ENCODE measurements at regions not wholly inside any gene's neighbourhood (a gene's known extent, or its start where the extent isn't known, plus 50 kb on each side); places are given as distances from the start of the nearest gene placed in this dataset.

DNA sequence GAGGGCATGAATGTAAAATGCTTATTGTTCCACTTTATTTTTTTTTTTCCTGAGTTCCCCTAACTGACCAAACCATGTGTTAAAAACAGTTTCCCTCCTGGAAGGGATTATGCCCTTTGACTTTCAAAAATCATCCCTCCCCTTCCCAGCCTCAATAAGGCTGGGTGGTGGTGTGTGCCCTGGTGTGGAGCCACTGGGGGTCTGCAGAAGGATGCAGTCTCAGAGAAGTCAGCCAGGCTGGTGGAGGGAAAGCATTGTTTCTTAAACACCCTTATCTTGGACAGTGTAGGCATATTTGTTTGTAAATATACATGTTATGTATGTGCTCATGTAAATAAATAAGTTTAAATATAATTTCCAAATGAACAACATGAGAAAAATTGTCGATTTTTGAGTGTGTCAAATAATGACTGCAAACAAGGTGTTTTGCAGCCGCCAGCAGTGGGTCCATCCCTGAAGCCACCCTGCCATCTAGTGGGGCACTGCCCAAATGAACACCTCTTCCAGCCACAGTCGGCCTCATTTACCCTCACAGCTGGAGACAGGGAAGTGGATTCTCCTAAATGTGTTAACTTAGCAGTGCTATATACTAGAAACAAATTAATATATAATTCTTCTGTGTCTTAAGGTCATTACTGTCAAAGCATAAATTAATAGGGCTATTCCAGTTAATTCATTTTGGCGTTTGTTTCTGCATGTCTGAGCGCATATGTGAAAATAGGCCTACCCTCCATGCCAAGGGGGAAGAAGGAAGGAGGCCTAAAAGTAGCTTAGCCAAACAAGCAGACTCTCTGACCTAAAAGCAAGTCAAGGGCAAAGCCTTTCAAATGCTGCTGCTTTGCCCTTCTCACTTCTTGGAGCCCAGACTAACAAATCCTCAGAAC lies 209.6 kb upstream of the PIK3C3 start:
- dilution Hi-C loops (cut with MboI; ENCODE audit: extremely low pct_ligation_motif_present, low sequenced_read_pairs) = no loop called here
- Histone ChIP-seq H3K79me2 (ENCODE audit: control insufficient read depth, insufficient read depth, low read length) (no peaks in the 10 kb centered on the region), H3K9me1 (replicated peaks; ENCODE audit: control insufficient read depth, extremely low read depth, insufficient read depth, low read length) (no peaks in the 10 kb centered on the region), H3K36me3 (ENCODE audit: control insufficient read depth in 2 of 2, extremely low read depth in 1 of 2, insufficient read depth in 2 of 2, low read length in 2 of 2) (no peaks in the 10 kb centered on the region), H4K20me1 (replicated peaks; ENCODE audit: control insufficient read depth, extremely low read depth, insufficient read depth, low read length) (no peaks in the 10 kb centered on the region), H3K9ac (replicated peaks; ENCODE audit: extremely low read depth, insufficient read depth, low read length) (no peak overlapping the region), H3K4me2 (ENCODE audit: insufficient read depth, low read length) (peak overlapping the region; percentile 0), H3K27me3 (ENCODE audit: control insufficient read depth in 2 of 2, insufficient read depth in 2 of 2, low read length in 2 of 2) (no peaks in the 10 kb centered on the region), H3K9me3 (replicated peaks; ENCODE audit: control insufficient read depth, insufficient read depth, low read length) (no peaks in the 10 kb centered on the region), H3K27ac (ENCODE audit: insufficient read depth, low read depth, low read length) (no peak overlapping the region), H3K4me1 (ENCODE audit: control insufficient read depth, extremely low read depth, insufficient read depth, low read length) (peaks cover 2% of the 10 kb centered on the region), H2AFZ (ENCODE audit: low read depth, low read length) (peak overlapping the region; percentile 77), H3K4me3 (replicated peaks in 1 of 3; ENCODE audit: insufficient read depth in 1 of 3, low read depth in 1 of 3, low read length in 3 of 3) (no peak overlapping the region)
- BruUV-seq (replicated peaks) = no TSS peak
- ChIA-PET CTCF (interaction anchor here (0.9 to 1.4 kb wide), 4 partner anchors 9 to 1332 kb away, joined by 3 to 5 read pairs (median 4); no protein-coding TSS in a partner anchor), POLR2A (no interaction called here)
- DNase-seq (ENCODE audit: low read depth, low spot score) (peak; percentile 71), FAIRE-seq (peak; percentile 95)
- intact Hi-C loops (cut with micrococcal nuclease) = loop anchor here (1.0 to 10.0 kb wide), 7 partner anchors 79 to 1581 kb away; no protein-coding TSS in a partner anchor
- TF ChIP-seq EZH2 (IDR thresholded peaks at IDR 0.05; ENCODE audit: borderline replicate concordance, low read depth, low read length, severe bottlenecking) (no peak), POLR2A (IDR thresholded peaks at IDR 0.05; ENCODE audit: low read depth, low read length) (no peak), CTCF (IDR thresholded peaks at IDR 0.05; ENCODE audit: extremely low read depth in 1 of 2, insufficient read depth in 1 of 2, low read depth in 1 of 2, low read length in 2 of 2) (peak; percentile 64 to 78), JUN (IDR thresholded peaks at IDR 0.05; ENCODE audit: borderline replicate concordance, insufficient read depth, insufficient read length, low read depth) (no peak), FOS (IDR thresholded peaks at IDR 0.05; ENCODE audit: borderline replicate concordance, insufficient read depth, low read length) (no peak), MYC (IDR thresholded peaks at IDR 0.05; ENCODE audit: low read depth, low read length) (no peak)

Measured in endothelial cell of umbilical vein (primary cell).